CD4-positive, alpha-beta memory T cell (primary cell): ENCODE measurements at regions not wholly inside any gene's neighbourhood (a gene's known extent, or its start where the extent isn't known, plus 50 kb on each side); places are given as distances from the start of the nearest gene placed in this dataset.
"Not testable (repeated sequence)": the region's sequence is repeated elsewhere in the genome, so short reads cannot be mapped to it uniquely, and the experiment has no call there.

Experiments
- CTCF ChIA-PET: fragments of 350-600 bp; sonication (Branson Sonifier 250); formaldehyde crosslinking; loops from one replicate; lab custom pipeline; 2021; ENCODE audit warnings: inconsistent platforms; ENCODE audit not compliant: partially characterized antibody; lab: Charles Lee
- POLR2A ChIA-PET: fragments of 350-600 bp; sonication (Branson Sonifier 250); formaldehyde crosslinking; loops from one replicate; lab custom pipeline; 2021; ENCODE audit not compliant: partially characterized antibody; lab: Charles Lee
- DNase-seq, 5 donors: peaks; one replicate each; pipeline versions ENCODE4 v3.0.0 to v3.0.0-alpha.2; 2020 to 2022; ENCODE audit warnings: mixed read lengths in 1 of 5
- H3K27ac ChIP-seq: one replicate; pipeline ENCODE4 v1.7.0; 2013; ENCODE audit warnings: low read depth, low read length
- H3K27me3 ChIP-seq: 2 replicates; pipeline ENCODE4 v1.7.0; 2013; ENCODE audit warnings: mild to moderate bottlenecking, low read length, moderate library complexity; ENCODE audit not compliant: insufficient read depth
- H3K36me3 ChIP-seq: 2 replicates; pipeline ENCODE4 v1.7.0; 2013; ENCODE audit warnings: mild to moderate bottlenecking, low read length, moderate library complexity; ENCODE audit not compliant: insufficient read depth
- H3K4me1 ChIP-seq: 2 replicates; pipeline ENCODE4 v1.7.0; 2013; ENCODE audit warnings: mild to moderate bottlenecking, low read length, moderate library complexity; ENCODE audit not compliant: insufficient read depth
- H3K4me3 ChIP-seq, 2 donors: one replicate each; pipeline ENCODE4 v1.7.0; 2013; ENCODE audit warnings: low read length in 2 of 2, mild to moderate bottlenecking in 1 of 2
- H3K9me3 ChIP-seq, 2 donors: one replicate each; pipeline ENCODE4 v1.7.0; 2013; ENCODE audit warnings: low read length in 2 of 2, control low read depth in 1 of 2; ENCODE audit not compliant: control insufficient read depth in 1 of 2
- H3K27ac Mint-ChIP-seq, 7 donors: one replicate each; pipeline ENCODE4 v1.8.0; 2020 to 2021; ENCODE audit warnings: mixed read lengths in 7 of 7, mild to moderate bottlenecking in 6 of 7, inconsistent platforms in 3 of 7, moderate library complexity in 3 of 7
- H3K27me3 Mint-ChIP-seq, 2 donors: one replicate each; pipeline ENCODE4 v1.8.0; 2020 to 2021; ENCODE audit warnings: mixed read lengths in 2 of 2
- H3K36me3 Mint-ChIP-seq, 2 donors: one replicate each; pipeline ENCODE4 v1.8.0; 2020 to 2021; ENCODE audit warnings: mixed read lengths in 2 of 2, inconsistent platforms in 1 of 2, mild to moderate bottlenecking in 1 of 2
- H3K4me1 Mint-ChIP-seq, 4 donors: one replicate each; pipeline ENCODE4 v1.8.0; 2020 to 2021; ENCODE audit warnings: mixed read lengths in 4 of 4, mild to moderate bottlenecking in 1 of 4
- H3K4me3 Mint-ChIP-seq, 8 donors: one replicate each; pipeline ENCODE4 v1.8.0; 2020 to 2021; ENCODE audit warnings: mixed read lengths in 8 of 8, mild to moderate bottlenecking in 7 of 8, moderate library complexity in 6 of 8, inconsistent platforms in 3 of 8
- H3K9me3 Mint-ChIP-seq, 8 donors: one replicate each; pipeline ENCODE4 v1.8.0; 2020 to 2021; ENCODE audit warnings: mixed read lengths in 8 of 8, mild to moderate bottlenecking in 5 of 8, inconsistent platforms in 3 of 8, moderate library complexity in 1 of 8
- intact Hi-C: fragments of 100-400 bp; cut with micrococcal nuclease; formaldehyde crosslinking; loops from one replicate; pipeline ENCODE4 v1.15.1; 2023

DNA sequence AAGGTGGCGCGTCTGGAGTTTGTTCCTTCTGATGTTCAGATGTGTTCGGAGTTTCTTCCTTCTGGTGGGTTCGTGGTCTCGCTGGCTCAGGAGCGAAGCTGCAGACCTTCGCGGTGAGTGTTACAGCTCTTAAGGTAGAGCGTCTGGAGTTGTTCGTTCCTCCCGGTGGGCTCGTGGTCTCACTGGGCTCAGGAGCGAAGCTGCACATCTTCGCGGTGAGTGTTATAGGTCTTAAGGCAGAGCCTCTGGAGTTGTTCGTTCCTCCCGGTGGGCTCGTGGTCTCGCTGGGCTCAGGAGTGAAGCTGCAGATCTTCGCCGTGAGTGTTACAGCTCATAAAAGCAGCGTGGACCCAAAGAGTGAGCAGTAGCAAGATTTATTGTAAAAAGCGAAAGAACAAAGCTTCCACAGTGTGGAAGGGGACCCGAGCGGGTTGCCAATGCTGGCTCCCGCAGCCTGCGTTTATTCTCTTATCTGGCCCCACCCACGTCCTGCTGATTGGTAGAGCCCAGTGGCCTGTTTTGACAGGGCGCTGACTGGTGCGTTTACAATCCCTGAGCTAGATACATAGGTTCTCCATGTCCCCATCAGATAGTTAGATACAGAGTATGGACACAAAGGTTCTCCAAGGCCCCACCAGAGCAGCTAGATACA lies 322.5 kb upstream of the KCND2 start:
- H3K27me3 Mint-ChIP-seq, intact Hi-C loops, H3K4me1 ChIP-seq, H3K27ac Mint-ChIP-seq, H3K36me3 ChIP-seq, H3K4me3 ChIP-seq, H3K4me1 Mint-ChIP-seq, POLR2A ChIA-PET, DNase-seq, H3K27ac ChIP-seq, H3K9me3 ChIP-seq, H3K9me3 Mint-ChIP-seq, H3K36me3 Mint-ChIP-seq, CTCF ChIA-PET, H3K4me3 Mint-ChIP-seq, H3K27me3 ChIP-seq: not testable (repeated sequence)

DNA sequence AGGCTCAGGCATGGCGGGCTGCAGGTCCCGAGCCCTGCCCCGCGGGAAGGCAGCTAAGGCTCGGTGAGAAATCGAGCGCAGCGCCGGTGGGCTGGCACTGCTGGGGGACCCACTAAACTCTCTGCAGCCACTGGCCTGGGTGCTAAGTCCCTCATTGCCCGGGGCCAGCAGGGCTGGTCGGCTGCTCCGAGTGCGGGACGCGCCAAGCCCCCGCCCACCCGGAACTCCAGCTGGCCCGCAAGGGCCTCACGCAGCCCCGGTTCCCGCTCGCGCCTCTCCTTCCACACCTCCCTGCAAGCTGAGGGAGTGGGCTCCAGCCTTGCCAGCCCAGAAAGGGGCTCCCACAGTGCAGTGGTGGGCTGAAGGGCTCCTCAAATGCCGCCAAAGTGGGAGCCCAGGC lies 321.4 kb upstream of the KCND2 start:
- H3K9me3 ChIP-seq, H3K36me3 Mint-ChIP-seq, H3K27me3 ChIP-seq, H3K27ac Mint-ChIP-seq, H3K4me3 Mint-ChIP-seq, intact Hi-C loops, H3K4me1 Mint-ChIP-seq, H3K9me3 Mint-ChIP-seq, H3K27ac ChIP-seq, H3K4me3 ChIP-seq, CTCF ChIA-PET, H3K4me1 ChIP-seq, DNase-seq, POLR2A ChIA-PET, H3K27me3 Mint-ChIP-seq, H3K36me3 ChIP-seq: not testable (repeated sequence)

DNA sequence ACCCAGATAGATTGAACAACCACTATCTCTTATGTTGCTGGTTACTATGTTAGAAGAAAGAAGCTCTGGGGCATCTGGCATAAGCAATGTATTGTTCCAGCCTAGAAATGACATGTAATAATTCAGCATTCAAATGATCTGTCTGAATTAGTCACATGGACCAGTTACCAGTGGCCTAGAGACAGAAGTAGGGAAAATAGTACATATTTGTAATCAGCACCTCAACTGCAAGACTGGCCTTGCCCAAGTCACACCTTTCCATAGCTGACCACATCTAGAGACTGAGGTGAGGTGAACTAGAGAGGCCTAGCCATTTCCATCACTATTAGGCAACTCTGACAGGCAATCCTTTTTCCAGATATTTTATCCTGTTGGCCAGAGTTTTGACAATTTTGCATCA lies 315.6 kb upstream of the KCND2 start:
- intact Hi-C loops, result no loop called here
- no peaks in the 10 kb centered on the region for H3K36me3 ChIP-seq
- Mint-ChIP-seq H3K4me3 (no peak overlapping the region), H3K27me3 (no peaks in the 10 kb centered on the region), H3K27ac (no peak overlapping the region), H3K4me1 (no peaks in the 10 kb centered on the region), H3K36me3 (no peaks in the 10 kb centered on the region), H3K9me3 (peaks cover 0 to 7% (median 2%) of the 10 kb centered on the region in 8 donors)
- no peak overlapping the region for H3K27ac ChIP-seq
- CTCF ChIA-PET, result no interaction called here
- H3K4me3 ChIP-seq, result no peak overlapping the region
- no peak for DNase-seq
- H3K27me3 ChIP-seq, result no peaks in the 10 kb centered on the region
- H3K4me1 ChIP-seq, result no peaks in the 10 kb centered on the region
- H3K9me3 ChIP-seq, result no peaks in the 10 kb centered on the region
- POLR2A ChIA-PET, result no interaction called here

- ChIA-PET CTCF (no interaction called here), POLR2A (no interaction called here)
Observed at GRCh38 chr7:119959811-119960210, 313.2 kb upstream of the KCND2 start.

DNA sequence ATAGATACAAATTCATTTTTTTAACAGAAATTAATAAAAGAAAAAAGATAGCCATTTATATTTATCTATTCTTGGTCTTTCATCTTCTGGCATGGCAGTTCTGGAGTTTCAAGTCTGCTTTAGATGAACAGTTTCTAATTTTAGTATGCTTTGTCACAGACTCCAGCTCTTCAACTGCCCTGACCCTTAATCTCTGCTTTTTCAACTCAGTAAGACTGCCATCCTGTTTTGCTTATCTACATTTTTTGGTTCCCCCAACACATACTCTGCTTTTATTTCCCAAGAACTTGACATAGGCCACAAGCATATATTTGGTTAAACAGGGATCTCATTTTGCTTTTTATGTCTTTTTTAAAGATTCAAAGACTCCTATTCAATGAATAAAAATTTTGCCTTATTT lies 309.3 kb upstream of the KCND2 start:
- POLR2A ChIA-PET, result no interaction called here
- intact Hi-C loops, result no loop called here
- Histone ChIP-seq H3K27ac (no peak overlapping the region), H3K9me3 (no peaks in the 10 kb centered on the region), H3K27me3 (no peaks in the 10 kb centered on the region), H3K4me1 (no peaks in the 10 kb centered on the region), H3K4me3 (no peak overlapping the region), H3K36me3 (no peaks in the 10 kb centered on the region)
- Mint-ChIP-seq H3K36me3 (no peaks in the 10 kb centered on the region), H3K4me1 (no peaks in the 10 kb centered on the region), H3K4me3 (no peak overlapping the region), H3K9me3 (peaks cover 0 to 6% (median 0%) of the 10 kb centered on the region in 8 donors), H3K27ac (no peak overlapping the region), H3K27me3 (no peaks in the 10 kb centered on the region)
- no peak for DNase-seq
- CTCF ChIA-PET, result no interaction called here

More at GRCh38 chr7:119959811-119960210, 313.2 kb upstream of the KCND2 start:
- H3K4me1 ChIP-seq, result no peaks in the 10 kb centered on the region
- no peak overlapping the region for H3K27ac Mint-ChIP-seq
- H3K27ac ChIP-seq, result no peak overlapping the region
- H3K9me3 Mint-ChIP-seq, result peaks cover 0 to 5% (median 2%) of the 10 kb centered on the region in 8 donors
- no peaks in the 10 kb centered on the region for H3K9me3 ChIP-seq
- DNase-seq, result no peak
- H3K4me3 Mint-ChIP-seq, result no peak overlapping the region
- H3K4me1 Mint-ChIP-seq, result no peaks in the 10 kb centered on the region
- H3K36me3 ChIP-seq, result no peaks in the 10 kb centered on the region
- H3K36me3 Mint-ChIP-seq, result no peaks in the 10 kb centered on the region
- no peaks in the 10 kb centered on the region for H3K27me3 Mint-ChIP-seq
- no peaks in the 10 kb centered on the region for H3K27me3 ChIP-seq
- intact Hi-C loops, result no loop called here
- H3K4me3 ChIP-seq, result no peak overlapping the region

DNA sequence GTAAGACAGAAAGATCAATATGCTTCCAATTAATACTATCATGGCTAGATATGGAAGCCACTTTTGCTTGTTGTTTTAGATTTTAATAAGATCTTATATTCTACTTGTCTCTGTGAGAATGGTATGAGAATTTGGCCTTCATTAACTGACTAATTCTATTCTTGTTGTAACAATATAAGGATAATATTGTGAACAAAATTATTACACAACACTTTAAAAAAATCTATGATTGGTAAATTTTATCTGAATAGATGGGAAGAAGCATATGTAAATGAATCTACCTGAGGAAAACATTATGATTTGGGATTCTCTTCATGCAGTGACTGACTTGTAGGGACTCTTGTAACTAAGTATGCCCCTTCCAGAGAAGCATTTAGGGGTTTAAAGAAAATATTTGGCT lies 308.9 kb upstream of the KCND2 start:
- H3K4me1 ChIP-seq, result no peaks in the 10 kb centered on the region
- H3K27ac ChIP-seq, result no peak overlapping the region
- H3K27me3 Mint-ChIP-seq, result no peaks in the 10 kb centered on the region
- no peaks in the 10 kb centered on the region for H3K36me3 ChIP-seq
- no peaks in the 10 kb centered on the region for H3K9me3 ChIP-seq
- H3K27me3 ChIP-seq, result no peaks in the 10 kb centered on the region
- DNase-seq, result no peak
- POLR2A ChIA-PET, result no interaction called here
- no peaks in the 10 kb centered on the region for H3K4me1 Mint-ChIP-seq
- intact Hi-C loops, result no loop called here
- no peak overlapping the region for H3K4me3 Mint-ChIP-seq
- peaks cover 0 to 6% (median 0%) of the 10 kb centered on the region in 8 donors for H3K9me3 Mint-ChIP-seq
- no peaks in the 10 kb centered on the region for H3K36me3 Mint-ChIP-seq
- H3K4me3 ChIP-seq, result no peak overlapping the region
- CTCF ChIA-PET, result no interaction called here
- H3K27ac Mint-ChIP-seq, result no peak overlapping the region

DNA sequence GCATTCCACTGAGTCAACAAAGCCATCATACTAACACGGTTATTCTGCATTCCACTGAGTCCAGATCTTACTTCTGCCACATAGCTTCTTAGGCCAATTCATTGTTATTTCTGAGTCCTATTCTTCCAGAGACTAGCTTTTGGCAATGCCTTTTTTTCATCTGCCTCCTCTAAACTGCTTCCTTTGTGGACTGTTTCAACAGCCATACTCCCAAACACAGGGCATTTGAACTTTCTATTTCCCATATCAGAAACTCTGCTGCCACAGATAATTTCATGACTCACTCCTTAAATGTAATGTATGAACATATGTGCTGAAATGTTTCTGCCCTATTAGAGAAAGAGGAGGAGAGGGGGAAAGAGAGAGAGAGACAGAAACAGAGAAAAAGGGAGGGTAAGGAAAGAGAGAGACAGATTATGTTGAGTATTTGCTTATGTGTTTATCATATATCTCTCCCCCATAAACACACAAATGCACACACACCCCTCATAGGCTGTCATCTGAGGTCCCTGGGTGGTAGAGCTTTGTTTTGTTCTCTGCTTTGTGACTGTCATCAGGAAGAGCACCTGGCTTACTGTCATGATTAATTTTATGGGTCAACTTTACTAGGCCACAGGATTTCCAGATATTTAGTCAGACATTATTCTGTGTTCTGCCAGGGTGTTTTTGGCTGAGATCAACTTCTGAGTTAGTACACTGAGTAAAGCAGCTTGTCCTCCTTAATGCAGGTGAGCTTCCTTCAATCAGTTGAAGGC lies 308.0 kb upstream of the KCND2 start:
- Mint-ChIP-seq H3K27me3 (no peaks in the 10 kb centered on the region), H3K4me1 (no peaks in the 10 kb centered on the region), H3K27ac (no peak overlapping the region), H3K4me3 (no peak overlapping the region), H3K36me3 (no peaks in the 10 kb centered on the region), H3K9me3 (peaks cover 0 to 6% (median 0%) of the 10 kb centered on the region in 8 donors)
- no peaks in the 10 kb centered on the region for H3K4me1 ChIP-seq
- ChIA-PET POLR2A (no interaction called here), CTCF (no interaction called here)
- peak in 1 of 5 donors; percentile 30 for DNase-seq
- no peaks in the 10 kb centered on the region for H3K36me3 ChIP-seq
- no peak overlapping the region for H3K27ac ChIP-seq
- H3K4me3 ChIP-seq, result no peak overlapping the region
- H3K27me3 ChIP-seq, result no peaks in the 10 kb centered on the region
- no peaks in the 10 kb centered on the region for H3K9me3 ChIP-seq
- intact Hi-C loops, result no loop called here
